ENCODE measurements at regions not wholly inside any gene's neighbourhood (a gene's known extent, or its start where the extent isn't known, plus 50 kb on each side); places are given as distances from the start of the nearest gene placed in this dataset.
"Not testable (repeated sequence)": the region's sequence is repeated elsewhere in the genome, so short reads cannot be mapped to it uniquely, and the experiment has no call there.

- DNase-seq (ENCODE audit: low spot score) = no peak
Measured at GRCh38 chr2:38243186-38243880, 133.7 kb downstream of the ATL2 start.

GRCh38 chr2:38239452-38239851 is 137.6 kb downstream of the ATL2 start:
- DNase-seq (ENCODE audit: low spot score) = no peak

GRCh38 chr2:38238705-38239104 is 138.4 kb downstream of the ATL2 start:
- not testable (repeated sequence) for DNase-seq (ENCODE audit: low spot score)

GRCh38 chr2:38237311-38237710 is 139.8 kb downstream of the ATL2 start:
- DNase-seq (ENCODE audit: low spot score) = no peak

- DNase-seq (ENCODE audit: low spot score) = no peak
Measured at GRCh38 chr2:38233231-38233983, 143.7 kb downstream of the ATL2 start.

GRCh38 chr2:38232454-38232853 is 144.6 kb downstream of the ATL2 start:
- DNase-seq (ENCODE audit: low spot score) = no peak

- DNase-seq (ENCODE audit: low spot score) = no peak
Measured at GRCh38 chr2:38230756-38231155, 146.3 kb downstream of the ATL2 start.

- DNase-seq (ENCODE audit: low spot score) = no peak
Measured at GRCh38 chr2:38228753-38229152, 148.3 kb downstream of the ATL2 start.

GRCh38 chr2:38224821-38225437 is 149.0 kb upstream of the CYP1B1 start:
- DNase-seq (ENCODE audit: low spot score) = no peak

GRCh38 chr2:38224181-38224580 is 148.2 kb upstream of the CYP1B1 start:
- DNase-seq (ENCODE audit: low spot score) = no peak

- no peak for DNase-seq (ENCODE audit: low spot score)
Measured at GRCh38 chr2:38223256-38223655, 147.3 kb upstream of the CYP1B1 start.

- no peak for DNase-seq (ENCODE audit: low spot score)
Measured at GRCh38 chr2:38220164-38220563, 144.2 kb upstream of the CYP1B1 start.

- no peak for DNase-seq (ENCODE audit: low spot score)
Measured at GRCh38 chr2:38218995-38219394, 143.0 kb upstream of the CYP1B1 start.

GRCh38 chr2:38218591-38218991 is 142.6 kb upstream of the CYP1B1 start:
- no peak for DNase-seq (ENCODE audit: low spot score)

- no peak for DNase-seq (ENCODE audit: low spot score)
Measured at GRCh38 chr2:38217401-38218188, 141.6 kb upstream of the CYP1B1 start.

GRCh38 chr2:38216886-38217285 is 140.9 kb upstream of the CYP1B1 start:
- no peak for DNase-seq (ENCODE audit: low spot score)

- no peak for DNase-seq (ENCODE audit: low spot score)
Measured at GRCh38 chr2:38215993-38216392, 140.0 kb upstream of the CYP1B1 start.

GRCh38 chr2:38215522-38215921 is 139.6 kb upstream of the CYP1B1 start:
- DNase-seq (ENCODE audit: low spot score) = no peak

- no peak for DNase-seq (ENCODE audit: low spot score)
Measured at GRCh38 chr2:38214209-38214717, 138.3 kb upstream of the CYP1B1 start.

- DNase-seq (ENCODE audit: low spot score) = no peak
Measured at GRCh38 chr2:38213619-38214167, 137.7 kb upstream of the CYP1B1 start.

GRCh38 chr2:38212312-38212711 is 136.4 kb upstream of the CYP1B1 start:
- DNase-seq (ENCODE audit: low spot score) = no peak

GRCh38 chr2:38207168-38207567 is 131.2 kb upstream of the CYP1B1 start:
- no peak for DNase-seq (ENCODE audit: low spot score)

Measured in LoVo (cell line).